Heart right ventricle (tissue), 16 donors: ENCODE measurements at regions not wholly inside any gene's neighbourhood (a gene's known extent, or its start where the extent isn't known, plus 50 kb on each side); places are given as distances from the start of the nearest gene placed in this dataset.

Experiments
- ATAC-seq, 8 donors: fragments of 200-7000 bp; cut with Tn5 transposase; one replicate each; pipeline ENCODE4 v1.9.1; 2020; ENCODE audit warnings: mild to moderate bottlenecking in 8 of 8, moderate library complexity in 8 of 8, moderate number of reproducible peaks in 1 of 8
- DNase-seq, 2 donors: peaks; one replicate each; pipeline ENCODE4 v3.0.0-alpha.2; 2020
- H3K27ac ChIP-seq, 10 donors: fragments of 200-600 bp; sonication (generic) in 2 of 10; one replicate each; pipeline versions ENCODE4 v1.5.0 to v1.8.0; 2020 to 2022; ENCODE audit warnings: mild to moderate bottlenecking in 3 of 10
- H3K27me3 ChIP-seq, 7 donors: fragments of 200-600 bp; one replicate each; pipeline ENCODE4 v1.8.0; 2021 to 2022; ENCODE audit warnings: mild to moderate bottlenecking in 2 of 7
- H3K36me3 ChIP-seq, 9 donors: fragments of 200-600 bp; sonication (generic) in 1 of 9; one replicate each; pipeline versions ENCODE4 v1.5.0 to v1.8.0; 2020 to 2022; ENCODE audit warnings: mild to moderate bottlenecking in 2 of 9
- H3K4me1 ChIP-seq, 9 donors: fragments of 200-600 bp; sonication (generic) in 1 of 9; one replicate each; pipeline versions ENCODE4 v1.5.0 to v1.8.0; 2020 to 2022; ENCODE audit warnings: mild to moderate bottlenecking in 4 of 9
- H3K4me3 ChIP-seq, 10 donors: fragments of 200-600 bp; sonication (generic) in 2 of 10; one replicate each; pipeline versions ENCODE4 v1.5.0 to v1.8.0; 2020 to 2022; ENCODE audit warnings: mild to moderate bottlenecking in 7 of 10, moderate library complexity in 2 of 10
- H3K9me3 ChIP-seq, 11 donors: fragments of 200-600 bp in 10 of 11; sonication (generic) in 2 of 11; one replicate each; pipeline versions ENCODE4 v1.5.0 to v1.8.0; 2013 to 2022; ENCODE audit warnings: mild to moderate bottlenecking in 2 of 11, control low read depth in 1 of 11, moderate library complexity in 1 of 11
- WGBS, 2 donors: extraction: QIAGEN DNeasy Blood & Tissue Kit; methylation state at CpG; one replicate each; pipeline ENCODE4 v1.1.7; 2013; ENCODE audit warnings: inconsistent platforms in 1 of 2; 5-methylcytosine and 5-hydroxymethylcytosine counted together
- intact Hi-C, 10 donors: fragments of 100-400 bp; cut with DNase I; formaldehyde crosslinking; loops; one replicate each; pipeline versions ENCODE4 v1.11.1 to v1.14.2; 2022
- TF ChIP-seq, protein P1 (sequence below), 9 donors: fragments of 200-600 bp; sonication (generic) in 2 of 9; IDR thresholded peaks; one replicate each; pipeline versions ENCODE4 v1.5.0 to v1.8.0; 2021 to 2022; ENCODE audit warnings: antibody characterized with exemption in 9 of 9, mild to moderate bottlenecking in 5 of 9, moderate library complexity in 1 of 9
- donor health status: Arrhythmogenic right ventricular cardiomyopathy.
- donor health status: ischemic (EF 13 %, LVEDD 7.1; RV severe dilation, severe dysfunction).
- donor health status: healthy with polysubstance abuse.
- donor health status: DM: no; HTN: yes; CAD: no.
- donor health status: DM: no; HTN: no; CAD: no.
- donor health status: ischemic (EF 25% LVEDD 6.9; RV normal size, moderate dysfunction).
- donor health status: ischemic (EF 25% LVEDD 5.7; RV mildly dilated, moderate dysfunction).
- donor health status: healthy.
- donor health status: DM: yes; HTN: yes; CAD: no.
- donor health status: Ischemic cardiomyopathy.
- donor health status: ischemic (EF 35%, LVEDD 5.7; RV mildly dilated, moderate dysfunction).
- donor health status: nonischemic (EF 11% LVEDD 7.7; RV severe dilation, severe dysfunction).
- donor health status: DM: yes; HTN: yes; CAD: no.
- donor health status: PGD.
- donor health status: ischemic (EF 29% LVEDD 5.4; RV normal size, mild dysfunction).
- donor health status: nonischemic (EF 23%, LVEDD 6.1; RV moderate dilation, normal function).

DNA sequence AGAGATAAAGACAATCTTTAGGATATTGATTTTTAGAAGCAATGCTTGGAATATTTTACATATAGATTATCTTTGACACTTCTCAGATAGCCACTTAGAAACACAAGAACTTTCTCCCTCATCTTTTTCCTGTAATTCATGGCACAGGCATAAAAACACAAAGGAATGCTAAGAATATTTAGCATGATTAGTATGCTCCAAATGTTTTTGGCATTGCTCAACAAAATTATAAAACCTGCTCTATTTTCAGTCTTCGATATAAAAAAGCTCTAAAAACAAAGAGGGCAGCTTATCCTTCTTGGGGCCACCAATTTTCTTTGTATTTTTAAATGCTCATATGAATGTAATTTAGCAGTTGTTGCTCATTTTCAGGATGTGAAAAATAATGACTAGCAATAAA, 90.8 kb downstream of the RAD51AP2 start:
- no peak for DNase-seq
- no peak for ATAC-seq
- H3K36me3 ChIP-seq, result no peaks in the 10 kb centered on the region
- no peaks in the 10 kb centered on the region for H3K9me3 ChIP-seq
- no peak overlapping the region for H3K4me3 ChIP-seq
- TF ChIP-seq, protein P1, sequence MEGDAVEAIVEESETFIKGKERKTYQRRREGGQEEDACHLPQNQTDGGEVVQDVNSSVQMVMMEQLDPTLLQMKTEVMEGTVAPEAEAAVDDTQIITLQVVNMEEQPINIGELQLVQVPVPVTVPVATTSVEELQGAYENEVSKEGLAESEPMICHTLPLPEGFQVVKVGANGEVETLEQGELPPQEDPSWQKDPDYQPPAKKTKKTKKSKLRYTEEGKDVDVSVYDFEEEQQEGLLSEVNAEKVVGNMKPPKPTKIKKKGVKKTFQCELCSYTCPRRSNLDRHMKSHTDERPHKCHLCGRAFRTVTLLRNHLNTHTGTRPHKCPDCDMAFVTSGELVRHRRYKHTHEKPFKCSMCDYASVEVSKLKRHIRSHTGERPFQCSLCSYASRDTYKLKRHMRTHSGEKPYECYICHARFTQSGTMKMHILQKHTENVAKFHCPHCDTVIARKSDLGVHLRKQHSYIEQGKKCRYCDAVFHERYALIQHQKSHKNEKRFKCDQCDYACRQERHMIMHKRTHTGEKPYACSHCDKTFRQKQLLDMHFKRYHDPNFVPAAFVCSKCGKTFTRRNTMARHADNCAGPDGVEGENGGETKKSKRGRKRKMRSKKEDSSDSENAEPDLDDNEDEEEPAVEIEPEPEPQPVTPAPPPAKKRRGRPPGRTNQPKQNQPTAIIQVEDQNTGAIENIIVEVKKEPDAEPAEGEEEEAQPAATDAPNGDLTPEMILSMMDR (IDR thresholded peaks at IDR 0.05), result no peak
- WGBS, 2 donors, result 81 to 86% methylated on average over 1 of the region's 1 CpG
- no peaks in the 10 kb centered on the region for H3K4me1 ChIP-seq
- intact Hi-C loops, result no loop called here
- no peaks in the 10 kb centered on the region for H3K27me3 ChIP-seq
- H3K27ac ChIP-seq, result no peak overlapping the region

DNA sequence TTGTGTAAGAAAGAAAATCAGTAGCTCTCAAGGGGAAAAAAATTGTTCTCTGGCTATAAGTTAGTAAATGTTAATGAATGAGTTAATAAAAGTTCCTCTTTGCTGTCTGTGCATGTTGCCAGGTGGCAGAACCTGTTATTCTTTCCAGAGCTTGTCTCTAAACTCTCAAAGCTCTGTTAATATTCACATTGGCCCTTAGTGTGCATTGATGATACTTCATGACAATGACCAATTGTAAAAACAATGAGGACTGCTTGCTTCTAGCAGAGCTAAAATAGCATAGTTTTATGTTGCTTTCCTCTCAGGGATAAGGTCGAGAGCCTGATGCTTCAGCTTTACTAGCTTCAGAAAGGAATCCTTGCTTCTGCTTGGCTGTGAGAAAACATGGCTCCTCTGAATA, 91.5 kb downstream of the RAD51AP2 start:
- 47 to 58% methylated on average over 1 of the region's 1 CpG for WGBS, 2 donors
- H3K27me3 ChIP-seq, result no peaks in the 10 kb centered on the region
- TF ChIP-seq, protein P1 (IDR thresholded peaks at IDR 0.05), result no peak
- no peak overlapping the region for H3K27ac ChIP-seq
- H3K36me3 ChIP-seq, result no peaks in the 10 kb centered on the region
- ATAC-seq (no peak), DNase-seq (no peak)
- intact Hi-C loops, result no loop called here
- H3K4me1 ChIP-seq, result no peaks in the 10 kb centered on the region
- no peaks in the 10 kb centered on the region for H3K9me3 ChIP-seq
- no peak overlapping the region for H3K4me3 ChIP-seq

DNA sequence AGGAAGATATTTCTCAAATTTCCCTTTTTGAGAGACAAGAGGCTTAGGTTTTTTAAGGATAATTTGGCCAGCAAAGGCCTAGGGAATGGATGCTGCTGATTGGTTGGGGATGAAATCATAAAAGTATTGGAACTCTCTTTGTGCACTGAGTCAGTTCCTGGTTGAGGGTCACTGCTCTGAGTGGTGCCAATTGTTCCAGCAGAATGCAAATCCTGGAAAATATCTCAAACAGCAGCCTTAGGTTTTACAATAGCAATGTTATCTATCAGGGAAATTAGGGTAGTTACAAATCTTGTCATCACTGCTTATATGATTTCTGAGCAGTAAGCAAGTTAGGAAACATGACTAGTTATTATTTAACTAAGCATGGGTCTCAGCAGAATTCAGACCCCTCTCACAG, 96.2 kb downstream of the RAD51AP2 start:
- ATAC-seq, result no peak
- intact Hi-C loops, result no loop called here

DNA sequence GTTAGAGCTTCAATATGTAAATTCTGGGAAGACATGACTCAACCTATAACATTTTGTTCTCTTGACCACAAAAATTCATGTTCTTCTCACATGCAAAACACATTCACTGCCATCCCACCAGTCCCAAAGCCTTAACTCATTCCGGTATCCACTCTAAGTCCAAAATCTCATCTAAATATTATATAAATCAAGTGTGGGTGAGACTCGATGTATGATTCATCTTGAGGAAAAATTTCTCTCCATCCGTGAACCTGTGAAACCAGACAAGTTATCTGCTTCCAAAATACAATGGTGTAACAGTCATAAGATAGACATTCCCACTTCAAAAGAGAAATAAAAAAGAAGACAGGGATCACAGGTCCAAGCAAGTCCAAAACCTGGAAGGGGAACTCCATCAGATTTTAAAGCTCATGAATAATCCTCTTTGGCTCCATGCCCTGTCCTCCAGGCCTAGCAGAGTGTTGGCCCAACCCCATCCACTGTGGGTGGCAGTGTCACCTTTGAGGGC, 101.3 kb downstream of the RAD51AP2 start:
- Histone ChIP-seq H3K27ac (no peak overlapping the region), H3K9me3 (no peaks in the 10 kb centered on the region), H3K27me3 (no peaks in the 10 kb centered on the region), H3K36me3 (no peaks in the 10 kb centered on the region), H3K4me1 (no peaks in the 10 kb centered on the region), H3K4me3 (no peak overlapping the region)
- no peak for ATAC-seq
- 92 to 95% methylated on average over 3 of the region's 3 CpGs for WGBS, 2 donors
- intact Hi-C loops, result no loop called here
- DNase-seq, result no peak
- TF ChIP-seq, protein P1 (IDR thresholded peaks at IDR 0.05), result no peak

More for the DNA sequence above, 96.2 kb downstream of the RAD51AP2 start:
- no peaks in the 10 kb centered on the region for H3K9me3 ChIP-seq
- no peaks in the 10 kb centered on the region for H3K36me3 ChIP-seq
- H3K27me3 ChIP-seq, result no peaks in the 10 kb centered on the region
- H3K27ac ChIP-seq, result no peak overlapping the region
- no peak for DNase-seq
- H3K4me3 ChIP-seq, result no peak overlapping the region
- TF ChIP-seq, protein P1 (IDR thresholded peaks at IDR 0.05), result no peak
- H3K4me1 ChIP-seq, result no peaks in the 10 kb centered on the region
